GM18526 (cell line): ENCODE measurements at regions not wholly inside any gene's neighbourhood (a gene's known extent, or its start where the extent isn't known, plus 50 kb on each side); places are given as distances from the start of the nearest gene placed in this dataset.

ENCODE experiments used
- POLR2A ChIP-seq: IDR thresholded peaks from 3 replicates; pipeline ENCODE4 v1.6.1; 2011; ENCODE audit not compliant: insufficient read length; ENCODE audit errors: extremely low read depth

GRCh38 chr16:85459529-85460251 lies 153.4 kb upstream of the GSE1 start:
- no peak for TF ChIP-seq POLR2A

- no peak for TF ChIP-seq POLR2A
These were observed 152.7 kb upstream of the GSE1 start for GRCh38 chr16:85460252-85461021.

GRCh38 chr16:85461022-85461813 lies 151.9 kb upstream of the GSE1 start:
- TF ChIP-seq POLR2A = no peak

GRCh38 chr16:85461814-85462713 lies 151.1 kb upstream of the GSE1 start:
- TF ChIP-seq POLR2A = no peak

GRCh38 chr16:85462714-85463611 lies 150.2 kb upstream of the GSE1 start:
- no peak for TF ChIP-seq POLR2A

- TF ChIP-seq POLR2A = no peak
These were observed 149.3 kb upstream of the GSE1 start for GRCh38 chr16:85463672-85464382.

GRCh38 chr16:85464383-85465305 lies 148.5 kb upstream of the GSE1 start:
- no peak for TF ChIP-seq POLR2A

GRCh38 chr16:85465328-85466303 lies 147.5 kb upstream of the GSE1 start:
- TF ChIP-seq POLR2A = no peak

GRCh38 chr16:85466304-85466700 lies 146.8 kb upstream of the GSE1 start:
- TF ChIP-seq POLR2A = no peak

GRCh38 chr16:85466989-85467388 lies 146.1 kb upstream of the GSE1 start:
- no peak for TF ChIP-seq POLR2A
